Mesodermal cell (in vitro differentiated cells): ENCODE measurements at regions not wholly inside any gene's neighbourhood (a gene's known extent, or its start where the extent isn't known, plus 50 kb on each side); places are given as distances from the start of the nearest gene placed in this dataset.
"Not testable (repeated sequence)": the region's sequence is repeated elsewhere in the genome, so short reads cannot be mapped to it uniquely, and the experiment has no call there.

ENCODE experiments used
- H3K27ac ChIP-seq: 2 replicates; pipeline ENCODE4 v1.7.0; 2013; ENCODE audit warnings: mild to moderate bottlenecking, low read depth, low read length, moderate library complexity; ENCODE audit not compliant: severe bottlenecking
- H3K36me3 ChIP-seq: 2 replicates; pipeline ENCODE4 v1.7.1; 2013; ENCODE audit warnings: mild to moderate bottlenecking, low read length, moderate library complexity; ENCODE audit not compliant: control insufficient read depth, insufficient read depth
- H3K4me1 ChIP-seq: one replicate; pipeline ENCODE4 v1.7.1; 2013; ENCODE audit warnings: mild to moderate bottlenecking, low read length; ENCODE audit not compliant: insufficient read depth, control insufficient read depth, poor library complexity, severe bottlenecking
- H3K4me3 ChIP-seq: 2 replicates; pipeline ENCODE4 v1.7.0; 2013; ENCODE audit warnings: low read length, control low read depth, mild to moderate bottlenecking; ENCODE audit not compliant: insufficient read depth, poor library complexity, severe bottlenecking; ENCODE audit errors: extremely low read depth
- H3K9me3 ChIP-seq: 2 replicates; pipeline ENCODE4 v1.7.1; 2013; ENCODE audit warnings: mild to moderate bottlenecking, low read length, moderate library complexity; ENCODE audit not compliant: control insufficient read depth
- WGBS, 2 experiments: methylation state at CpG; one replicate each; pipeline ENCODE4 v1.1.5; 2013; ENCODE audit warnings: missing lambda C conversion rate in 2 of 2; ENCODE audit not compliant: insufficient coverage in 2 of 2; 5-methylcytosine and 5-hydroxymethylcytosine counted together

GRCh38 chr13:94824601-94825000, 112.3 kb upstream of the SOX21 start:
- WGBS, 2 experiments: 75 to 85% methylated on average over 1 to 2 of the region's 4 CpGs

DNA sequence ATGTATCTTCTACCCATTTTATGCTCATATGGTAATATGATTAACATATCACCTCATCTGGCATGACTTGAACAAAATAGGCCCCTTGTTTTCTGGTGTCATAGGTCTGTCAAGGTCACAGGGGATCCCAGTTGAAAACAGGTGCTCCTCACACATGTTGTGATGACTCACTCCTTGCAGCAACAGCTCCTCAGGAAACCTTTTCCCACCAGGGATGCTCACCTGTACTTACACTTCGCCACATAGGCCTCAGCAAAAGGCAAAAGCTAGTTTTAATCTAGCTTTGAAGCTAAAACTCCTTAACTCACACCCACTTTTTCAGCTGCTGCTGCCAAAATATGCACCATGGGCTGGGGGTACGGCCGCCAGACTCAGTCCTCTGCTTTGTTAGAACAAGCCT, 110.0 kb upstream of the SOX21 start:
- H3K27ac ChIP-seq: no peak overlapping the region
- no peak overlapping the region for H3K4me3 ChIP-seq
- 84 to 100% methylated on average over 1 to 3 of the region's 3 CpGs for WGBS, 2 experiments
- H3K36me3 ChIP-seq: no peaks in the 10 kb centered on the region
- no peaks in the 10 kb centered on the region for H3K9me3 ChIP-seq
- H3K4me1 ChIP-seq: no peaks in the 10 kb centered on the region

More at GRCh38 chr13:94824601-94825000, 112.3 kb upstream of the SOX21 start:
- Histone ChIP-seq H3K4me3 (no peak overlapping the region), H3K4me1 (no peaks in the 10 kb centered on the region), H3K36me3 (no peaks in the 10 kb centered on the region), H3K9me3 (no peaks in the 10 kb centered on the region), H3K27ac (no peak overlapping the region)

- H3K4me3 ChIP-seq: no peak overlapping the region
- H3K4me1 ChIP-seq: no peaks in the 10 kb centered on the region
- H3K36me3 ChIP-seq: no peaks in the 10 kb centered on the region
- no peaks in the 10 kb centered on the region for H3K9me3 ChIP-seq
- WGBS, 2 experiments: 100% methylated on average over 1 of the region's 7 CpGs; no CpG with 5 or more reads in 1 of the 2 experiments
- H3K27ac ChIP-seq: no peak overlapping the region
Measured at GRCh38 chr13:94816256-94816655, 103.9 kb upstream of the SOX21 start.

GRCh38 chr13:94813920-94814475, 101.7 kb upstream of the SOX21 start:
- Histone ChIP-seq H3K4me1 (no peaks in the 10 kb centered on the region), H3K27ac (no peak overlapping the region), H3K9me3 (no peaks in the 10 kb centered on the region), H3K4me3 (no peak overlapping the region), H3K36me3 (no peaks in the 10 kb centered on the region)
- 100% methylated on average over 1 of the region's 4 CpGs; no CpG with 5 or more reads in 1 of the 2 experiments for WGBS, 2 experiments

DNA sequence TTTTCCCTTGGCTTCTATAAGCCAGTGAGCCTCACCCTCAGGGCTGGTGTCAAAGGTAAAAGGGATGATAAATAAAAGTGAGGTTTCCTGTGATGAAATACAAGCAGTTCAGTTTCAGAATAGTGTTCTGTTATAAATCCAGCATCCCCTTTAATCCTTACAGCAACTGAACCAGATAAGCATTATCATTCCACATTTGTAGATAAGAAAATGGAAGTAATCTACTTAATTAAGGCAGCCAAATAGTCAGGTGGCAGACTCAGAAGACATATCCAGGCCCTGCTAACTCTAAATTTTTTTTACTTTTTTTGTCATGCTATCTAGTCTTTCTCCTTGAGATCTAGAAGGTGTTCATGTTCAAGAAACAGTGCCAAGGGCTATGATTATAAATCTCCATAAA, 99.4 kb upstream of the SOX21 start:
- H3K9me3 ChIP-seq: no peaks in the 10 kb centered on the region
- H3K27ac ChIP-seq: no peak overlapping the region
- no peaks in the 10 kb centered on the region for H3K36me3 ChIP-seq
- no peaks in the 10 kb centered on the region for H3K4me1 ChIP-seq
- no peak overlapping the region for H3K4me3 ChIP-seq

DNA sequence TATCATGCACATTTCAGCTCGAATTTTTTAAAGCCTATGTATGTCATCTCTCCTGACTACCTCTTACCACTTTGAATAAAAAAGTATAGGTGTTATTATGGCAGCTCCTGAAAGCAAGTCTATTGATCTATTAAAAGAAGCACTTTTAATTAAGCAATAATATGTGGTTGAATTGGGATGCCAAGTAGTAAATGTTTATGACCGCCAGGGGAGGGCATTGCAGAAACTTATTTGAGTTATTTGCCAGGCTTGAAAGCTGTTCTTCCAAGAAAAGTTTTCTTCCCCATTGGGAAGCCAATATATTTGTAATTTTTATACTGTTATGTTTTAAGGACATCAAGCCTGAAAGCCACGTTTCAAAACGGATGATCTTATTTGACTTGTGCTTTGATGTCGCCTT, 88.1 kb upstream of the SOX21 start:
- H3K4me1 ChIP-seq: no peaks in the 10 kb centered on the region
- H3K9me3 ChIP-seq: no peaks in the 10 kb centered on the region
- WGBS, 2 experiments: 50% methylated on average over 2 of the region's 5 CpGs; no CpG with 5 or more reads in 1 of the 2 experiments
- no peak overlapping the region for H3K27ac ChIP-seq
- no peak overlapping the region for H3K4me3 ChIP-seq
- H3K36me3 ChIP-seq: no peaks in the 10 kb centered on the region

DNA sequence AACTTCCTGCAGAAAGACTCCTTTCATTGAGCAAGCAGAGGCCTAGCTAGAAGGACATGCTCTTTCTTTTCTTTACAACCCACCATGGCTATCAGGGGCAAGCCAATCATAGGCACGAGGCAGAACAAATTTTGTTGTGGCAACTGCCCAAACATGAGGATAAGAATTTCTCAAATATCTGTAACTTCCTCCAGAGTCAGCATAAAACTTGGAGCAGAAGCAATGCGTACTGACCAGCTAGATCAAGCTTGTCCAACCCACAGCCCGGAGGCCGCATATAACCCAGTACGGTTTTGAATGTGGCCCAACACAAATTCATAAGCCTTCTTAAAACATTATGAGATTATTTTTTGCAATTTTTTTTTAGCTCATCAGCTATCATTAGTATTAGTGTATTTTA, 87.0 kb upstream of the SOX21 start:
- no peaks in the 10 kb centered on the region for H3K36me3 ChIP-seq
- no peaks in the 10 kb centered on the region for H3K9me3 ChIP-seq
- 86 to 100% methylated on average over 1 to 2 of the region's 5 CpGs for WGBS, 2 experiments
- no peaks in the 10 kb centered on the region for H3K4me1 ChIP-seq
- H3K4me3 ChIP-seq: no peak overlapping the region
- H3K27ac ChIP-seq: no peak overlapping the region

DNA sequence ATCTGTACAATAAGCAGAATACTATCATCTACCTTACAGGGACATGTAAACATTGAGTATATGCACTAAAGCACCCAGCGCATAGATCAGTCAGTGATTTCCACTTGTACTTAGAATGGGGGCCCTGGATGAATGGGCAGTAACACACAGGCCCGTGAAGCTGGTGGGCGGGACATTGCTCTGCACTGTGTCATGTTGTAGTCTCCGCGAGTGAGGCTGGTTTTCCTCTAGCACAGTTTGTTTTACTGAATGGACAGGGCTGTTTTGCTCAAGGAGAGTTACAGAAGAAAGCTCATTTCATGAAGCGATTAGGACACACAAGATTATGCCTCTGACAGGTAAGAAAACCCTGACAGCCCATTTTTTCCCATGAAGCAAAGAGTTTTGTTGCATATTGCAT, 86.4 kb upstream of the SOX21 start:
- Histone ChIP-seq H3K36me3 (no peaks in the 10 kb centered on the region), H3K4me1 (no peaks in the 10 kb centered on the region), H3K27ac (no peak overlapping the region), H3K9me3 (no peaks in the 10 kb centered on the region), H3K4me3 (no peak overlapping the region)
- 84 to 91% methylated on average over 6 of the region's 6 CpGs for WGBS, 2 experiments

DNA sequence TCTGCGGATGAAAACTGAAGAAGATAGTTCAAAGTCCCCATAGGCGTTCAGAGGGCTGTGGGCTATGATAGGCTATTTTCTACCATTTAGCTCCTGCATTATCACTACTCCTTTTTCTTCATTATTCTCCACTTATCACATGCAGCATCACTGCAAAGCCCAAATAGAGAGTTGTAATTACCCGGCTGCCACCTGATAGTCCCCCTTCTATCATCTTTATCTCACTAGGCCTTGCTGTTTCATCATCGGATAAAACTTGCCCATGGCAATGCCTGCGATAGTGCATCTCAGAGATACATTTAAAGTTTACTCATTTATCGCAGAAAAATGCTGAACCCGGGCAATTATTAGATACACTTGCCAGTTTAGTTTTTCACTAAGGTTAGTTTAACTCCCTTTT, 82.9 kb upstream of the SOX21 start:
- Histone ChIP-seq H3K36me3 (no peaks in the 10 kb centered on the region), H3K4me1 (no peaks in the 10 kb centered on the region), H3K9me3 (no peaks in the 10 kb centered on the region), H3K27ac (no peak overlapping the region), H3K4me3 (no peak overlapping the region)
- WGBS, 2 experiments: 86 to 91% methylated on average over 4 of the region's 7 CpGs

DNA sequence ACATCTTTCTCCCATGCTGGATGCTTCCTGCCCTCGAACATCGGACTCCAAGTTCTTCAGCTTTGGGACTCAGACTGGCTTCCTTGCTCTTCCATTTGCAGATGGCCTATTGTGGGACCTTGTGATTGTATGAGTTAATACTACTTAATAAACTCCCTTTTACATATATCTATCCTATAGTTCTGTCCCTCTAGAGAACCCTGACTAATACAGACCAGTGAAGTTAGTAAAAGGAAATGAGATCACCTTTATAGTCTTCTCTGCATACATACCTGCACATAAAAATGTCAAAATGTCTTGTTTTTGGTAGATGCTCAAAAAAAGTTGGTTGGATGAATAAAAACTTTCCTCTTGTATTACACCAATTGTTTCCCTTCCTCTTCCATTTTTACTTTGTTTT, 73.9 kb upstream of the SOX21 start:
- WGBS, 2 experiments: no CpG with 5 or more reads among the region's 2 CpGs
- H3K9me3 ChIP-seq, H3K27ac ChIP-seq, H3K4me1 ChIP-seq, H3K36me3 ChIP-seq, H3K4me3 ChIP-seq: not testable (repeated sequence)

DNA sequence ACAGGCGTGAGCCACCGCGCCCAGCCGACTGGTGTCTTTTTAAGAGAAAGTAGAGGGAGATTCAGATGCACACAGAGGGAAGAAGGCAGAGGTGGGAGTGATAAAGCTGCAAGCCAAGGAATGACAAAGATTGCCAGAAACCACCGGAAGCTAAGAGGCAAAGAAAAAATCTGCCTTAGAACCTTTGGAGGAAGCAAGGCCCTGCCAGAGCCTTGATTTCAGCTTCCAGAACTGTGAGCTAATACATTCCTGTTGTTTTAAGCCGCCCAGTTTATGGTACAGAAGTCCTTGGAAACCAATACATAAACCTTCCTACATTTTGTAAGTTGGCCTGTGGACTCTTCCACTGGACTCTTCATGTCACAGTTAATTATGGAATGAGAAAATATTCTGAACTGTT, 71.7 kb upstream of the SOX21 start:
- peaks cover 7% of the 10 kb centered on the region for H3K9me3 ChIP-seq
- no peak overlapping the region for H3K4me3 ChIP-seq
- WGBS, 2 experiments: 86 to 97% methylated on average over 4 to 5 of the region's 6 CpGs
- H3K36me3 ChIP-seq: no peaks in the 10 kb centered on the region
- H3K4me1 ChIP-seq: no peaks in the 10 kb centered on the region
- no peak overlapping the region for H3K27ac ChIP-seq
